DND-41 (cell line): ENCODE measurements at regions not wholly inside any gene's neighbourhood (a gene's known extent, or its start where the extent isn't known, plus 50 kb on each side); places are given as distances from the start of the nearest gene placed in this dataset.

Experiments used
- ATAC-seq: fragments of 200-7000 bp; cut with Tn5 transposase; 3 replicates; pipeline ENCODE4 v1.9.1; 2021; ENCODE audit warnings: low read depth; ENCODE audit not compliant: insufficient read depth
- DNase-seq: peaks from one replicate; pipeline ENCODE4 v3.0.0-alpha.2; 2020
- H2AFZ ChIP-seq: 2 replicates; pipeline ENCODE4 v1.6.0; 2012; ENCODE audit warnings: low read depth, low read length
- H3K27ac ChIP-seq: 2 replicates; pipeline ENCODE4 v1.5.1; 2012; ENCODE audit warnings: low read length, inconsistent platforms
- H3K27me3 ChIP-seq: fragments of 200-600 bp; sonication (generic); 2 replicates; pipeline ENCODE4 v1.6.0; 2012; ENCODE audit warnings: low read length, mild to moderate bottlenecking, inconsistent platforms; ENCODE audit not compliant: insufficient read depth, poor library complexity
- H3K36me3 ChIP-seq: 2 replicates; pipeline ENCODE4 v1.5.1; 2012; ENCODE audit warnings: low read length, inconsistent platforms; ENCODE audit not compliant: insufficient read depth
- H3K4me1 ChIP-seq: 2 replicates; pipeline ENCODE4 v1.5.1; 2012; ENCODE audit warnings: mild to moderate bottlenecking, low read length; ENCODE audit not compliant: insufficient read depth
- H3K4me2 ChIP-seq: 2 replicates; pipeline ENCODE4 v1.6.0; 2012; ENCODE audit warnings: mild to moderate bottlenecking, moderate library complexity, low read length, inconsistent platforms; ENCODE audit not compliant: insufficient read depth
- H3K4me3 ChIP-seq, 2 experiments: fragments of 200-600 bp in 1 of 2; shearing (Covaris generic) in 1 of 2; 2 replicates each; pipeline ENCODE4 v1.5.1; 2012 to 2016; ENCODE audit warnings: inconsistent platforms in 2 of 2, low read length in 2 of 2, mild to moderate bottlenecking in 2 of 2, low read depth in 1 of 2, moderate library complexity in 1 of 2
- H3K79me2 ChIP-seq: 2 replicates; pipeline ENCODE4 v1.6.0; 2012; ENCODE audit warnings: low read length, inconsistent platforms; ENCODE audit not compliant: insufficient read depth
- H3K9ac ChIP-seq: 2 replicates; pipeline ENCODE4 v1.6.0; 2012; ENCODE audit warnings: low read depth, mild to moderate bottlenecking, inconsistent platforms, low read length, moderate library complexity
- H3K9me3 ChIP-seq: 2 replicates; pipeline ENCODE4 v1.5.1; 2012; ENCODE audit warnings: low read length, moderate library complexity, mild to moderate bottlenecking, inconsistent platforms; ENCODE audit not compliant: insufficient read depth, severe bottlenecking
- H4K20me1 ChIP-seq: 2 replicates; pipeline ENCODE4 v1.6.0; 2012; ENCODE audit warnings: low read length; ENCODE audit not compliant: insufficient read depth
- CTCF ChIP-seq: IDR thresholded peaks from 2 replicates; pipeline ENCODE4 v1.5.1; 2012; ENCODE audit warnings: borderline replicate concordance, low read length, moderate library complexity, mild to moderate bottlenecking; ENCODE audit not compliant: poor library complexity, severe bottlenecking; ENCODE audit errors: extremely low read depth
- EZH2 ChIP-seq: IDR thresholded peaks from 3 replicates; pipeline ENCODE4 v1.6.1; 2012; ENCODE audit warnings: borderline replicate concordance, low read depth, mild to moderate bottlenecking, moderate library complexity, low read length, inconsistent platforms; ENCODE audit not compliant: severe bottlenecking

- ATAC-seq = no peak
- no peaks in the 10 kb centered on the region for H3K36me3 ChIP-seq
- no peak overlapping the region for H3K27ac ChIP-seq
- no peaks in the 10 kb centered on the region for H3K27me3 ChIP-seq
- no peaks in the 10 kb centered on the region for H4K20me1 ChIP-seq
- no peak overlapping the region for H2AFZ ChIP-seq
- no peak overlapping the region for H3K4me2 ChIP-seq
- DNase-seq = no peak
- no peaks in the 10 kb centered on the region for H3K79me2 ChIP-seq
- no peak overlapping the region for H3K4me3 ChIP-seq
- TF ChIP-seq CTCF (no peak), EZH2 (no peak)
- H3K9ac ChIP-seq = no peak overlapping the region
- no peaks in the 10 kb centered on the region for H3K9me3 ChIP-seq
- no peaks in the 10 kb centered on the region for H3K4me1 ChIP-seq
Measured at GRCh38 chr9:108645520-108645919, 210.3 kb downstream of the ACTL7B start.

GRCh38 chr9:108643731-108644510 lies 211.9 kb downstream of the ACTL7B start:
- Histone ChIP-seq H3K4me3 (no peak overlapping the region), H3K27ac (no peak overlapping the region), H3K4me1 (no peaks in the 10 kb centered on the region), H3K4me2 (no peak overlapping the region), H3K9ac (no peak overlapping the region), H4K20me1 (no peaks in the 10 kb centered on the region), H3K79me2 (no peaks in the 10 kb centered on the region), H3K36me3 (no peaks in the 10 kb centered on the region), H3K9me3 (no peaks in the 10 kb centered on the region), H2AFZ (no peak overlapping the region), H3K27me3 (no peaks in the 10 kb centered on the region)
- TF ChIP-seq EZH2 (no peak), CTCF (no peak)
- ATAC-seq (no peak), DNase-seq (no peak)

GRCh38 chr9:108642871-108643270 lies 212.9 kb downstream of the ACTL7B start:
- Histone ChIP-seq H2AFZ (no peak overlapping the region), H3K27ac (no peak overlapping the region), H3K9ac (no peak overlapping the region), H4K20me1 (no peaks in the 10 kb centered on the region), H3K79me2 (no peaks in the 10 kb centered on the region), H3K4me2 (no peak overlapping the region), H3K36me3 (no peaks in the 10 kb centered on the region), H3K4me1 (no peaks in the 10 kb centered on the region), H3K4me3 (no peak overlapping the region), H3K27me3 (peaks cover under 1% of the 10 kb centered on the region), H3K9me3 (no peaks in the 10 kb centered on the region)
- no peak for DNase-seq
- TF ChIP-seq CTCF (no peak), EZH2 (no peak)
- no peak for ATAC-seq

- Histone ChIP-seq H3K4me2 (no peak overlapping the region), H3K9ac (no peak overlapping the region), H3K4me1 (no peaks in the 10 kb centered on the region), H3K27me3 (peaks cover 5% of the 10 kb centered on the region), H2AFZ (no peak overlapping the region), H4K20me1 (no peaks in the 10 kb centered on the region), H3K9me3 (no peaks in the 10 kb centered on the region), H3K36me3 (no peaks in the 10 kb centered on the region), H3K4me3 (no peak overlapping the region), H3K79me2 (no peaks in the 10 kb centered on the region), H3K27ac (no peak overlapping the region)
- ATAC-seq (no peak), DNase-seq (no peak)
- TF ChIP-seq CTCF (no peak), EZH2 (no peak)
Measured at GRCh38 chr9:108640230-108640629, 215.6 kb downstream of the ACTL7B start.
